ENCODE measurements at regions not wholly inside any gene's neighbourhood (a gene's known extent, or its start where the extent isn't known, plus 50 kb on each side); places are given as distances from the start of the nearest gene placed in this dataset.

GRCh38 chr5:174518512-174518911 is 205.9 kb upstream of the MSX2 start:
- Histone ChIP-seq H2BK5ac (ENCODE audit: low read depth, low read length) (no peak overlapping the region), H2BK15ac (ENCODE audit: low read length) (no peak overlapping the region), H3K56ac (replicated peaks; ENCODE audit: insufficient read length, low read depth, low read length) (no peak overlapping the region), H3K27me3 (replicated peaks in 1 of 4; ENCODE audit: control insufficient read depth in 3 of 4, extremely low read depth in 1 of 4, insufficient read depth in 3 of 4, low read length in 3 of 4) (peaks cover 5 to 18% (median 8%) of the 10 kb centered on the region in 4 experiments), H2AFZ (ENCODE audit: low read length) (no peak overlapping the region), H4K5ac (ENCODE audit: insufficient read length, low read depth, low read length) (no peak overlapping the region), H3K79me1 (ENCODE audit: low read depth, low read length) (no peaks in the 10 kb centered on the region), H2AK5ac (ENCODE audit: low read depth, low read length) (no peak overlapping the region), H4K20me1 (replicated peaks in 1 of 2; ENCODE audit: control insufficient read depth in 1 of 2, insufficient read depth in 2 of 2, low read length in 2 of 2) (no peaks in the 10 kb centered on the region), H3K4me3 (ENCODE audit: extremely low read depth in 1 of 4, insufficient read depth in 2 of 4, low read depth in 3 of 4, low read length in 4 of 4) (no peak overlapping the region), H3K9me3 (ENCODE audit: insufficient read depth in 2 of 2, low read depth in 1 of 2, low read length in 1 of 2) (no peaks in the 10 kb centered on the region), H3K18ac (ENCODE audit: extremely low read depth, low read length) (no peak overlapping the region; the same call in 1 of the 2 replicates), H3K9ac (replicated peaks in 1 of 4; ENCODE audit: extremely low read depth in 1 of 4, low read depth in 3 of 4, low read length in 3 of 4) (no peak overlapping the region), H3K4ac (replicated peaks; ENCODE audit: insufficient read length, low read depth, low read length) (no peak overlapping the region), H3K27ac (ENCODE audit: low read depth, low read length) (no peak overlapping the region), H2BK20ac (ENCODE audit: low read length) (no peak overlapping the region), H3K4me2 (ENCODE audit: insufficient read depth in 1 of 2, low read depth in 2 of 2, low read length in 2 of 2) (no peak overlapping the region), H4K8ac (ENCODE audit: extremely low read depth, insufficient read depth, low read length) (no peak overlapping the region), H3K79me2 (ENCODE audit: control insufficient read depth in 1 of 2, insufficient read depth in 2 of 2, low read length in 2 of 2) (no peaks in the 10 kb centered on the region), H4K91ac (replicated peaks; ENCODE audit: insufficient read length, low read length) (no peak overlapping the region), H2BK120ac (replicated peaks; ENCODE audit: low read depth, low read length) (no peak overlapping the region), H3K23me2 (ENCODE audit: low read depth, low read length) (peaks cover 5% of the 10 kb centered on the region; the same call in 1 of the 2 replicates), H3K14ac (ENCODE audit: insufficient read length) (no peak overlapping the region), H2BK12ac (ENCODE audit: low read depth, low read length) (no peak overlapping the region), H3K23ac (ENCODE audit: insufficient read length) (no peak overlapping the region), H3K36me3 (ENCODE audit: control insufficient read depth in 2 of 4, insufficient read depth in 4 of 4, low read length in 3 of 4) (no peaks in the 10 kb centered on the region), H3K4me1 (replicated peaks in 1 of 4; ENCODE audit: control insufficient read depth in 3 of 4, insufficient read depth in 4 of 4, low read length in 3 of 4) (peaks cover 0 to 5% (median 2%) of the 10 kb centered on the region in 4 experiments; a peak in 4 of 7 replicates)
- no peak for DNase-seq (ENCODE audit: low read depth in 1 of 2, low spot score in 2 of 2)
- TF ChIP-seq CBX8 (IDR thresholded peaks at IDR 0.05; ENCODE audit: borderline replicate concordance, low read depth, low read length) (no peak), TAF1 (IDR thresholded peaks at IDR 0.05; ENCODE audit: low read depth, low read length) (no peak), SRF (IDR thresholded peaks at IDR 0.05; ENCODE audit: low read depth, low read length) (no peak)
- POLR2A ChIA-PET (ENCODE audit: partially characterized antibody): no interaction called here
- no peak for FAIRE-seq
- CTCF ChIA-PET (ENCODE audit: partially characterized antibody): interaction anchor here (1.5 kb wide), 1 partner anchor 99 kb away, joined by 4 read pairs; no protein-coding TSS in a partner anchor
- 80% methylated on average over 7 of the region's 7 CpGs; no CpG with 5 or more reads in 1 of the 2 experiments for WGBS, 2 experiments (ENCODE audit: extremely low coverage in 1 of 2, insufficient coverage in 1 of 2, insufficient read length in 1 of 2, insufficient replicate concordance in 2 of 2, low coverage in 1 of 2, low lambda C conversion rate in 2 of 2, missing lambda C conversion rate in 1 of 2)
